Lung (tissue), 11 donors: ENCODE measurements at regions not wholly inside any gene's neighbourhood (a gene's known extent, or its start where the extent isn't known, plus 50 kb on each side); places are given as distances from the start of the nearest gene placed in this dataset.

Experiments
- ATAC-seq: fragments of 200-7000 bp; cut with Tn5 transposase; one replicate; pipeline ENCODE4 v1.9.1; 2020; ENCODE audit warnings: moderate number of reproducible peaks; ENCODE audit not compliant: insufficient read depth, low FRiP score
- DNase-seq, 3 donors: peaks; one replicate each; pipeline ENCODE4 v3.0.0-alpha.2; 2013 to 2017
- H3K27ac ChIP-seq, 2 donors: one replicate each; pipeline ENCODE4 v1.5.1; 2013; ENCODE audit warnings: mild to moderate bottlenecking in 2 of 2, moderate library complexity in 2 of 2, control low read depth in 1 of 2, inconsistent platforms in 1 of 2, low read depth in 1 of 2, low read length in 1 of 2
- H3K27me3 ChIP-seq, 3 donors: one replicate each; pipeline ENCODE4 v1.5.1; 2013; ENCODE audit warnings: low read length in 2 of 3; ENCODE audit not compliant: control insufficient read depth in 3 of 3, insufficient read depth in 3 of 3
- H3K36me3 ChIP-seq, 4 donors: one replicate each; pipeline ENCODE4 v1.5.1; 2013; ENCODE audit warnings: low read length in 4 of 4, mild to moderate bottlenecking in 1 of 4, moderate library complexity in 1 of 4; ENCODE audit not compliant: control insufficient read depth in 4 of 4, insufficient read depth in 4 of 4
- H3K4me1 ChIP-seq, 5 donors: one replicate each; pipeline ENCODE4 v1.5.1; 2013; ENCODE audit warnings: low read length in 5 of 5, mild to moderate bottlenecking in 2 of 5, moderate library complexity in 1 of 5; ENCODE audit not compliant: control insufficient read depth in 5 of 5, insufficient read depth in 5 of 5
- H3K4me3 ChIP-seq: one replicate; pipeline ENCODE4 v1.5.1; 2013; ENCODE audit warnings: mild to moderate bottlenecking, control low read depth, moderate library complexity
- H3K9ac ChIP-seq, 2 donors: one replicate each; pipeline ENCODE4 v1.5.1; 2013; ENCODE audit warnings: low read length in 2 of 2, control low read depth in 1 of 2; ENCODE audit not compliant: insufficient read depth in 1 of 2
- H3K9me3 ChIP-seq, 4 donors: one replicate each; pipeline ENCODE4 v1.5.1; 2013; ENCODE audit warnings: low read length in 3 of 4, mild to moderate bottlenecking in 1 of 4, moderate library complexity in 1 of 4; ENCODE audit not compliant: control insufficient read depth in 4 of 4, insufficient read depth in 3 of 4
- WGBS, 2 donors: extraction: QIAGEN DNeasy Blood & Tissue Kit; methylation state at CpG; one replicate each; pipeline ENCODE4 v1.1.7; 2013; 5-methylcytosine and 5-hydroxymethylcytosine counted together
- TF ChIP-seq, protein P1 (sequence below): IDR thresholded peaks from 2 replicates; pipeline ENCODE4 v1.5.1; 2012; ENCODE audit warnings: mild to moderate bottlenecking; ENCODE audit errors: control extremely low read depth, extremely low read depth
- donor health status: control.
- donor health status: control.
- donor health status: Bipolar disorder and iron deficiency.
- donor health status: healthy.
- donor health status: DM: yes; HTN: yes; CAD: no.

DNA sequence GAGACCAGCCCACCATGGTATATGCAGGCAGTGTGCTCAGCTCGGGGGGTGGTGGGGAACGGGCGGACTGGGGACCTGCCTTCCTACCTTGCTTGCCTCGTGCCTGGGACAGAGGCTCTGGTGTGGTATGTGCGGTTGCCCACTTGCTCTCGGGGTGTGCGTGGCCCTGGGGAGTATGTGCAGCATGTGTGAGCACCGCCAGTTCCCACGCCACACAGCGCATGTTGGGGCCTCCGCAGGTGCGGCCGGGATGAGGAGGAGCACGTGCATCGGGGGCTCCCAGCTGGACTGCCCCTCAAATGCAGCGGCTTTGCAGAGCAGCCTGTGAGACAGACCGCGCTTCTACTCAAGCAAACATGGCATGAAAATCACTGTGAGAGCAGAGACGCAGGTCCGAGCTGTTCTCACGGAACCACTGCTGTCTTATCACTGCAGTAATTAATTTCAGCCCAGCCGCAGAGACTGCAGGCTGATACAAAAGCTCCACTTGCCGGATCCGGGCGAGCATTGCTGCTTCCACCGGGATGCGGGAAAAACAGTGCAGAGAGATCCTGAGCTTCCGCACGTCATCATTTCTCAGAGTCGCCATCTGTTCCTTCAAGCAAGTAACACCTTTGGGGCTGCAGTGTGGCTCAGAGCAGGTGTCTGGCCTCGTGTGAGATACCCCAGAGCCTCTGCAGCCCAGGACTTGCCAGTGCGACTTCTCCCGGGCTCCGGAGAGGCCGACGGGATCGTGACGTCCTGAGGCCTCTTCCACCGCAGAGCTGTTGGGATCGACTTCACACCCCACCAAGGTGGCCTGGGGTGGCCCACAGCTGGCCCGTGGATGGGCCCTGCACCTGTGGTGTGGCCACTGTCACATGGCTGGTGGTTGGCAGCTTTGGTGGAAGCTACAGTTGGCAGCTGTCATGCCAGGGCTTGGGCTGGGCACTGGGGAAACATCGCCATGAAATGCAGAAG lies 92.6 kb upstream of the ACTRT2 start:
- Histone ChIP-seq H3K9me3 (peaks cover 0 to 3% (median 0%) of the 10 kb centered on the region in 4 donors), H3K27me3 (peaks cover 6 to 8% (median 6%) of the 10 kb centered on the region in 3 donors), H3K27ac (no peak overlapping the region), H3K4me1 (peaks cover 0 to 35% (median 4%) of the 10 kb centered on the region in 5 donors), H3K4me3 (no peak overlapping the region), H3K36me3 (no peaks in the 10 kb centered on the region), H3K9ac (no peak overlapping the region)
- WGBS, 2 donors, result 73 to 80% methylated on average over 42 of the region's 42 CpGs
- ATAC-seq, result peak; percentile 31
- peak in 2 of 3 donors; percentile 15 to 45 for DNase-seq
- TF ChIP-seq, protein P1, sequence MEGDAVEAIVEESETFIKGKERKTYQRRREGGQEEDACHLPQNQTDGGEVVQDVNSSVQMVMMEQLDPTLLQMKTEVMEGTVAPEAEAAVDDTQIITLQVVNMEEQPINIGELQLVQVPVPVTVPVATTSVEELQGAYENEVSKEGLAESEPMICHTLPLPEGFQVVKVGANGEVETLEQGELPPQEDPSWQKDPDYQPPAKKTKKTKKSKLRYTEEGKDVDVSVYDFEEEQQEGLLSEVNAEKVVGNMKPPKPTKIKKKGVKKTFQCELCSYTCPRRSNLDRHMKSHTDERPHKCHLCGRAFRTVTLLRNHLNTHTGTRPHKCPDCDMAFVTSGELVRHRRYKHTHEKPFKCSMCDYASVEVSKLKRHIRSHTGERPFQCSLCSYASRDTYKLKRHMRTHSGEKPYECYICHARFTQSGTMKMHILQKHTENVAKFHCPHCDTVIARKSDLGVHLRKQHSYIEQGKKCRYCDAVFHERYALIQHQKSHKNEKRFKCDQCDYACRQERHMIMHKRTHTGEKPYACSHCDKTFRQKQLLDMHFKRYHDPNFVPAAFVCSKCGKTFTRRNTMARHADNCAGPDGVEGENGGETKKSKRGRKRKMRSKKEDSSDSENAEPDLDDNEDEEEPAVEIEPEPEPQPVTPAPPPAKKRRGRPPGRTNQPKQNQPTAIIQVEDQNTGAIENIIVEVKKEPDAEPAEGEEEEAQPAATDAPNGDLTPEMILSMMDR, result no peak

DNA sequence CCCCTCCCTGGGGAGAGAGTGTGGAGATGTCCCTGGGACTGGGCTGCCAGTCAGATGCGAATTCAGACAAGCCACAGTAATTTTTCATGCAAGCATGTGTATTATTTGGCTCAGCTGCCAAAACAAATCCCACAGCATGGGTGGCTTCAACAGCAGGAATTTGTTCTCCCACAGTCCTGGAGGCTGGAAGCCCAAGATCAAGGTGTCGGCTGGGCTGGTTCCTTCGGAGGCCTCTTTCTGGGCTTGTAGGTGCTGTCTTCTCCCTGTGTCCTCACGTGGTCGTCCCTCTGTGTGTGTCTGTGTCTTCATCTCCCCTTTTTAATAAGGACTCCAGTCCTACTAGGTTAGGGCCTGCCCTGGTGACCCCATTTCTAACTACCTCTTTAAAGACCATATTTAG lies 91.9 kb upstream of the ACTRT2 start:
- WGBS, 2 donors, result 83 to 90% methylated on average over 5 of the region's 5 CpGs
- no peak for ATAC-seq

DNA sequence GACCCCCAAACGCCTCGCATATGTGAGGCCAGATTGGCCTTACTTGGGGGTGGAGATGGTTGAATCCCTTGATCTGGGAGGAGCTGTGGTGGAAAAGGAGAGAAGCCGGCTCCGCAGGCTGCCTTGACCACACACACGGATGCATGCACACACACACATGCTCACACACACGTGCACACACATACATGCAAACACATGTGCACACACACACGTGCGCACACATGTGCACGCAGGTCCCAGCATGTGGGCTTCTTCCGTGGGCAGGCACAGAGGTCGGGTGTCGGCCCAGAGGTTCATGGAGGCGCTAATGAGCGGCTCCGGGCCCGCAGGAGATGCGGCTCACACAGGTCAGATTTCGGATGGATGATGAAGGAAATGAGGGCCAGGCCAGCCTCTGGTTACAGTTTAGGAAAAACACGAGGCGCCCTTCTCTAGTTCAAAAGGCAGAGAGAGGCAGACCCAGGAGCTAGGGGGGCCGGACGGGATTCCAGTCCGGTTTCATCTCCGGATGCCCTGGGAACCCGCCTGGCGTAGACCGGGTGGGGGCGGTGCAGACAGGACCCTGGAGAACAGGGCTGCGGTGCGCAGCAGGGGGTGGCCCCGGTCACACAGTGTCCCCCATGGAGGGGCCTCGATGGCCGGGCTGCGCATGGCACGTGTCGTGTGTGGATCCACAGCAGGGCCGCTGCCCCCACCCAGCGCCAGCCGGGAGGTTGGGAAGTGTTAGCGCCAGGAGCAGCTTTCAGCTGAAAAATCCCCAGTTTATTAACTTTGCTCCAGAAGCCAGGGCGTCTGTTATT lies 91.1 kb upstream of the ACTRT2 start:
- H3K4me3 ChIP-seq, result no peak overlapping the region
- H3K27me3 ChIP-seq, result peaks cover 6 to 8% (median 6%) of the 10 kb centered on the region in 3 donors
- H3K4me1 ChIP-seq, result peaks cover 0 to 36% (median 4%) of the 10 kb centered on the region in 5 donors
- H3K36me3 ChIP-seq, result no peaks in the 10 kb centered on the region
- TF ChIP-seq, protein P1, result no peak
- H3K27ac ChIP-seq, result no peak overlapping the region
- 88 to 92% methylated on average over 41 of the region's 41 CpGs for WGBS, 2 donors
- no peak overlapping the region for H3K9ac ChIP-seq
- DNase-seq, result no peak
- peaks cover 0 to 3% (median 0%) of the 10 kb centered on the region in 4 donors for H3K9me3 ChIP-seq
- ATAC-seq, result no peak

More for the DNA sequence above, 91.9 kb upstream of the ACTRT2 start:
- Histone ChIP-seq H3K27me3 (peaks cover 6 to 8% (median 6%) of the 10 kb centered on the region in 3 donors), H3K36me3 (no peaks in the 10 kb centered on the region), H3K4me3 (no peak overlapping the region), H3K4me1 (peaks cover 0 to 35% (median 4%) of the 10 kb centered on the region in 5 donors), H3K27ac (no peak overlapping the region), H3K9ac (no peak overlapping the region), H3K9me3 (peaks cover 0 to 3% (median 0%) of the 10 kb centered on the region in 4 donors)
- TF ChIP-seq, protein P1, result no peak
- DNase-seq, result peak in 2 of 3 donors; percentile 5 to 12
